B cell (primary cell): ENCODE measurements at regions not wholly inside any gene's neighbourhood (a gene's known extent, or its start where the extent isn't known, plus 50 kb on each side); places are given as distances from the start of the nearest gene placed in this dataset.

Experiments used
- ATAC-seq: fragments of 200-7000 bp; cut with Tn5 transposase; one replicate; pipeline ENCODE4 v1.10.0; 2021; ENCODE audit warnings: low read depth, mild to moderate bottlenecking, moderate number of reproducible peaks, moderate library complexity
- CTCF ChIA-PET: fragments of 350-600 bp; sonication (Branson Sonifier 250); formaldehyde crosslinking; loops from one replicate; lab custom pipeline; 2021; ENCODE audit warnings: antibody characterized with exemption, inconsistent platforms; lab: Charles Lee
- POLR2A ChIA-PET: fragments of 350-600 bp; sonication (Branson Sonifier 250); formaldehyde crosslinking; loops from one replicate; lab custom pipeline; 2021; ENCODE audit warnings: antibody characterized with exemption; lab: Charles Lee
- DNase-seq: peaks from one replicate; pipeline ENCODE4 v3.0.0; 2013
- H2AFZ ChIP-seq: 2 replicates; pipeline ENCODE4 v1.6.1; 2012; ENCODE audit warnings: mild to moderate bottlenecking, low read depth, low read length; ENCODE audit not compliant: insufficient read depth, poor library complexity, severe bottlenecking
- H3K27ac ChIP-seq, 2 donors: 1 replicate in 1 of 2; 2 replicates in 1 of 2; pipeline ENCODE4 v1.5.1; 2012 to 2013; ENCODE audit warnings: low read length in 2 of 2, mild to moderate bottlenecking in 2 of 2, moderate library complexity in 1 of 2
- H3K27me3 ChIP-seq, 4 experiments: fragments of 200-600 bp in 1 of 4; sonication (generic) in 1 of 4; replicated peaks in 1 of 4; 1 replicate in 2 of 4; 2 replicates in 2 of 4; pipeline versions ENCODE4 v1.6.1 to v1.7.0; 2013 to 2016; ENCODE audit warnings: low read length in 3 of 4, mild to moderate bottlenecking in 2 of 4, mixed read lengths in 1 of 4, moderate library complexity in 1 of 4; ENCODE audit not compliant: insufficient read depth in 4 of 4, control insufficient read depth in 3 of 4; ENCODE audit errors: control extremely low read depth in 1 of 4
- H3K36me3 ChIP-seq, 2 experiments: replicated peaks in 1 of 2; 1 replicate in 1 of 2; 2 replicates in 1 of 2; pipeline versions ENCODE4 v1.6.1 to v1.7.1; 2013; ENCODE audit warnings: low read length in 1 of 2; ENCODE audit not compliant: insufficient read depth in 2 of 2, control insufficient read depth in 1 of 2; ENCODE audit errors: control extremely low read depth in 1 of 2, extremely low read depth in 1 of 2
- H3K4me1 ChIP-seq, 2 donors: fragments of 200-600 bp in 1 of 2; sonication (generic) in 1 of 2; 1 replicate in 1 of 2; 2 replicates in 1 of 2; pipeline versions ENCODE4 v1.5.1 to v1.6.1; 2013 to 2017; ENCODE audit warnings: low read length in 2 of 2; ENCODE audit not compliant: control insufficient read depth in 2 of 2, insufficient read depth in 2 of 2
- H3K4me2 ChIP-seq: replicated peaks from 2 replicates; pipeline ENCODE3; 2012; ENCODE audit warnings: mild to moderate bottlenecking, low read depth, low read length; ENCODE audit not compliant: poor library complexity, severe bottlenecking
- H3K4me3 ChIP-seq, 5 experiments: fragments of 200-600 bp in 1 of 5; sonication (generic) in 1 of 5; 1 replicate in 3 of 5; 2 replicates in 2 of 5; pipeline versions ENCODE4 v1.5.1 to v1.7.0; 2011 to 2016; ENCODE audit warnings: low read length in 4 of 5, mild to moderate bottlenecking in 4 of 5, low read depth in 2 of 5, control low read depth in 1 of 5, moderate library complexity in 1 of 5; ENCODE audit not compliant: insufficient read depth in 1 of 5; ENCODE audit errors: control extremely low read depth in 1 of 5, extremely low read depth in 1 of 5
- H3K79me2 ChIP-seq: fragments of 200-600 bp; sonication (generic); one replicate; pipeline ENCODE4 v1.6.0; 2016; ENCODE audit warnings: low read length; ENCODE audit not compliant: control insufficient read depth, insufficient read depth
- H3K9ac ChIP-seq: fragments of 200-600 bp; sonication (generic); 2 replicates; pipeline ENCODE4 v1.6.1; 2017; ENCODE audit warnings: mild to moderate bottlenecking, low read length, moderate library complexity
- H3K9me3 ChIP-seq, 3 donors: one replicate each; pipeline versions ENCODE4 v1.6.1 to v1.7.1; 2013; ENCODE audit warnings: low read length in 2 of 3; ENCODE audit not compliant: control insufficient read depth in 2 of 3, insufficient read depth in 1 of 3; ENCODE audit errors: control extremely low read depth in 1 of 3
- H4K20me1 ChIP-seq: 2 replicates; pipeline ENCODE4 v1.6.0; 2012; ENCODE audit warnings: mild to moderate bottlenecking, low read length; ENCODE audit not compliant: insufficient read depth, control insufficient read depth, poor library complexity, severe bottlenecking
- H3K27ac Mint-ChIP-seq: one replicate; pipeline ENCODE4 v1.8.0; 2021; ENCODE audit warnings: mixed read lengths
- H3K27me3 Mint-ChIP-seq: one replicate; pipeline ENCODE4 v1.8.0; 2021; ENCODE audit warnings: mixed read lengths
- H3K4me1 Mint-ChIP-seq: one replicate; pipeline ENCODE4 v1.8.0; 2021; ENCODE audit warnings: mixed read lengths
- H3K4me3 Mint-ChIP-seq: one replicate; pipeline ENCODE4 v1.8.0; 2021; ENCODE audit warnings: mixed read lengths
- H3K9me3 Mint-ChIP-seq: one replicate; pipeline ENCODE4 v1.8.0; 2022; ENCODE audit warnings: mixed read lengths; ENCODE audit not compliant: insufficient read depth
- CTCF ChIP-seq: fragments of 200-600 bp; IDR thresholded peaks from one replicate; pipeline ENCODE4 v1.8.0; 2022; ENCODE audit warnings: antibody characterized with exemption, mild to moderate bottlenecking
- EZH2 ChIP-seq: IDR thresholded peaks from 2 replicates; pipeline ENCODE4 v1.6.1; 2012; ENCODE audit warnings: borderline replicate concordance, low read depth, mild to moderate bottlenecking, moderate library complexity, low read length; ENCODE audit not compliant: insufficient read depth, poor library complexity, severe bottlenecking
- WGBS: methylation state at CpG from one replicate; pipeline ENCODE4 v1.1.5; 2013; ENCODE audit warnings: missing lambda C conversion rate; ENCODE audit not compliant: insufficient coverage; 5-methylcytosine and 5-hydroxymethylcytosine counted together
- intact Hi-C: fragments of 100-400 bp; cut with micrococcal nuclease; formaldehyde crosslinking; loops from one replicate; pipeline ENCODE4 v1.10.0; 2022

GRCh38 chr13:48775804-48776203 lies 122.1 kb downstream of the CYSLTR2 start:
- DNase-seq (no peak), ATAC-seq (no peak)
- Histone ChIP-seq H3K36me3 (no peaks in the 10 kb centered on the region), H3K4me2 (no peak overlapping the region), H3K27me3 (peaks cover 0 to 3% (median 1%) of the 10 kb centered on the region in 4 experiments), H4K20me1 (no peaks in the 10 kb centered on the region), H3K27ac (no peak overlapping the region), H3K9me3 (peaks cover 0 to 12% (median 1%) of the 10 kb centered on the region in 3 donors), H3K4me1 (no peaks in the 10 kb centered on the region), H3K79me2 (no peaks in the 10 kb centered on the region), H3K9ac (no peak overlapping the region), H2AFZ (no peak overlapping the region), H3K4me3 (no peak overlapping the region)
- Mint-ChIP-seq H3K4me1 (no peaks in the 10 kb centered on the region), H3K27ac (no peak overlapping the region), H3K9me3 (peaks cover 8% of the 10 kb centered on the region), H3K27me3 (peaks cover 36% of the 10 kb centered on the region), H3K4me3 (no peak overlapping the region)
- POLR2A ChIA-PET, result no interaction called here
- intact Hi-C loops, result no loop called here
- TF ChIP-seq EZH2 (no peak), CTCF (no peak)
- CTCF ChIA-PET, result no interaction called here
- 68% methylated on average over 3 of the region's 4 CpGs for WGBS

GRCh38 chr13:48776401-48776800 lies 122.7 kb downstream of the CYSLTR2 start:
- intact Hi-C loops, result no loop called here
- CTCF ChIA-PET, result no interaction called here

More at GRCh38 chr13:48776401-48776800, 122.7 kb downstream of the CYSLTR2 start:
- no peaks in the 10 kb centered on the region for H4K20me1 ChIP-seq
- no peak overlapping the region for H3K27ac Mint-ChIP-seq
- H3K4me3 Mint-ChIP-seq, result no peak overlapping the region
- ATAC-seq (no peak), DNase-seq (no peak)
- POLR2A ChIA-PET, result no interaction called here
- no CpG with 5 or more reads among the region's 1 CpG for WGBS
- H3K9me3 ChIP-seq, result peaks cover 0 to 18% (median 1%) of the 10 kb centered on the region in 3 donors
- H3K4me1 Mint-ChIP-seq, result no peaks in the 10 kb centered on the region
- H3K27ac ChIP-seq, result no peak overlapping the region
- no peak overlapping the region for H3K9ac ChIP-seq
- H3K27me3 ChIP-seq, result peaks cover 0 to 3% (median 1%) of the 10 kb centered on the region in 4 experiments
- H3K4me1 ChIP-seq, result no peaks in the 10 kb centered on the region
- peaks cover 8% of the 10 kb centered on the region for H3K9me3 Mint-ChIP-seq
- no peaks in the 10 kb centered on the region for H3K79me2 ChIP-seq
- H3K36me3 ChIP-seq, result no peaks in the 10 kb centered on the region
- H3K4me3 ChIP-seq, result no peak overlapping the region
- H2AFZ ChIP-seq, result no peak overlapping the region
- no peak overlapping the region for H3K4me2 ChIP-seq
- H3K27me3 Mint-ChIP-seq, result peaks cover 33% of the 10 kb centered on the region
- no peak for TF ChIP-seq EZH2
